ENCODE measurements at regions not wholly inside any gene's neighbourhood (a gene's known extent, or its start where the extent isn't known, plus 50 kb on each side); places are given as distances from the start of the nearest gene placed in this dataset.

GRCh38 chr10:8216893-8217292 is 162.4 kb downstream of the GATA3 start:
- Histone ChIP-seq H3K4me1 (ENCODE audit: insufficient read depth) (no peaks in the 10 kb centered on the region), H3K4me3 (no peak overlapping the region), H3K9me3 (no peaks in the 10 kb centered on the region), H3K27me3 (no peaks in the 10 kb centered on the region), H3K36me3 (no peaks in the 10 kb centered on the region), H3K27ac (no peak overlapping the region)
- DNase-seq, result no peak
- no peak for TF ChIP-seq EP300 (IDR thresholded peaks at IDR 0.05)
- TF ChIP-seq, protein P1, sequence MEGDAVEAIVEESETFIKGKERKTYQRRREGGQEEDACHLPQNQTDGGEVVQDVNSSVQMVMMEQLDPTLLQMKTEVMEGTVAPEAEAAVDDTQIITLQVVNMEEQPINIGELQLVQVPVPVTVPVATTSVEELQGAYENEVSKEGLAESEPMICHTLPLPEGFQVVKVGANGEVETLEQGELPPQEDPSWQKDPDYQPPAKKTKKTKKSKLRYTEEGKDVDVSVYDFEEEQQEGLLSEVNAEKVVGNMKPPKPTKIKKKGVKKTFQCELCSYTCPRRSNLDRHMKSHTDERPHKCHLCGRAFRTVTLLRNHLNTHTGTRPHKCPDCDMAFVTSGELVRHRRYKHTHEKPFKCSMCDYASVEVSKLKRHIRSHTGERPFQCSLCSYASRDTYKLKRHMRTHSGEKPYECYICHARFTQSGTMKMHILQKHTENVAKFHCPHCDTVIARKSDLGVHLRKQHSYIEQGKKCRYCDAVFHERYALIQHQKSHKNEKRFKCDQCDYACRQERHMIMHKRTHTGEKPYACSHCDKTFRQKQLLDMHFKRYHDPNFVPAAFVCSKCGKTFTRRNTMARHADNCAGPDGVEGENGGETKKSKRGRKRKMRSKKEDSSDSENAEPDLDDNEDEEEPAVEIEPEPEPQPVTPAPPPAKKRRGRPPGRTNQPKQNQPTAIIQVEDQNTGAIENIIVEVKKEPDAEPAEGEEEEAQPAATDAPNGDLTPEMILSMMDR (IDR thresholded peaks at IDR 0.05), result no peak
- TF ChIP-seq POLR2A (IDR thresholded peaks at IDR 0.05), result no peak
- intact Hi-C loops (cut with DNase I), result no loop called here

DNA sequence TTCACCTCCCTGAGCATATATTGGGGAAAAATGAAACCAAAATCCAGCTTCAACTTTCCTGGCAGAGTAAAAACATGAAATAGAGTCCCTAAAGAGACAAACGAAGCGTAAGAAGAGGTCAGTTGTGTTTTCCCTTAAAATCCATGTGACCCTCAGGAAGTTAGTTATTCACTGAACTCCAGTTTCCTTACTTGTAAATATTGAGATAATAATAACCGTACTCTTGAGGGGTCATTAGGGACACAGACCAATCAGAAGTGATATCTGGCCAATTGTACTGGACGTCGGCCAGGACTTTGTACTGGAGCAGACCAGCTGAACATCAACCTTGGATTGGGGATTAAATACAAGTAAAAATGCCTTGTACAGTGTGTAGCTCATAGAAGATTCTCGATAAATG is 167.0 kb downstream of the GATA3 start:
- no peaks in the 10 kb centered on the region for H3K27me3 ChIP-seq
- WGBS, 3 donors, result 36 to 56% (median 37%) methylated on average over 6 of the region's 6 CpGs
- TF ChIP-seq, protein P1 (IDR thresholded peaks at IDR 0.05), result no peak
- TF ChIP-seq EP300 (IDR thresholded peaks at IDR 0.05) (no peak), POLR2A (IDR thresholded peaks at IDR 0.05) (no peak)

GRCh38 chr10:8224591-8224990 is 170.1 kb downstream of the GATA3 start:
- no peak for DNase-seq
- H3K4me3 ChIP-seq, result no peak overlapping the region
- 72 to 86% (median 72%) methylated on average over 5 of the region's 5 CpGs for WGBS, 3 donors

More for the DNA sequence above, 167.0 kb downstream of the GATA3 start:
- no peak for DNase-seq
- no peaks in the 10 kb centered on the region for H3K36me3 ChIP-seq
- H3K9me3 ChIP-seq, result no peaks in the 10 kb centered on the region
- no peak overlapping the region for H3K27ac ChIP-seq
- intact Hi-C loops (cut with DNase I), result no loop called here
- H3K4me3 ChIP-seq, result no peak overlapping the region
- no peaks in the 10 kb centered on the region for H3K4me1 ChIP-seq (ENCODE audit: insufficient read depth)

DNA sequence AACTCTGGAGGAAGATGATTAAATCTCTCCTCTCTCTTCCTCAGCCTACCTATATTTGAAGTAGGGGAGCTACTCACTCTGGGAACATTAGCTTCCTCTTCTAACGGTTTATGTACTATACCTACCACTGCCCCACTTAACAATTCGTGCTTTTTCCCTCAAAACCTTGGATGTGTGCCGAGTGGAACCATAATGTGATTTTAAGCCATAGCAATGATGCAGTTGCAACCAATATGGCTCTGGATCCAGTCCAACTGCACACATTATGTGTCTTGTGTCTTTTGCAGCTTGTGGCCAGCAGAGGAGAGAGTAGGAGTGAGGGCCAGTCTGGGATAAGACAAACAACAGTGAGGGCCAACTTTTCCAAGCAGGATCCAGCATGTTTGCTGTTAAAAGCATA is 170.7 kb downstream of the GATA3 start:
- H3K4me1 ChIP-seq (ENCODE audit: insufficient read depth), result no peaks in the 10 kb centered on the region
- DNase-seq, result no peak
- intact Hi-C loops (cut with DNase I), result no loop called here
- H3K9me3 ChIP-seq, result no peaks in the 10 kb centered on the region
- WGBS, 3 donors, result 37 to 60% (median 37%) methylated on average over 3 of the region's 3 CpGs
- TF ChIP-seq, protein P1 (IDR thresholded peaks at IDR 0.05), result no peak
- TF ChIP-seq EP300 (IDR thresholded peaks at IDR 0.05) (no peak), POLR2A (IDR thresholded peaks at IDR 0.05) (no peak)
- H3K27me3 ChIP-seq, result no peaks in the 10 kb centered on the region
- H3K27ac ChIP-seq, result no peak overlapping the region
- H3K4me3 ChIP-seq, result no peak overlapping the region
- no peaks in the 10 kb centered on the region for H3K36me3 ChIP-seq

More at GRCh38 chr10:8224591-8224990, 170.1 kb downstream of the GATA3 start:
- TF ChIP-seq EP300 (IDR thresholded peaks at IDR 0.05), result no peak
- no peak for TF ChIP-seq POLR2A (IDR thresholded peaks at IDR 0.05)
- TF ChIP-seq, protein P1 (IDR thresholded peaks at IDR 0.05), result no peak
- no peaks in the 10 kb centered on the region for H3K27me3 ChIP-seq
- intact Hi-C loops (cut with DNase I), result no loop called here
- H3K27ac ChIP-seq, result no peak overlapping the region
- no peaks in the 10 kb centered on the region for H3K36me3 ChIP-seq
- H3K4me1 ChIP-seq (ENCODE audit: insufficient read depth), result no peaks in the 10 kb centered on the region
- H3K9me3 ChIP-seq, result no peaks in the 10 kb centered on the region

DNA sequence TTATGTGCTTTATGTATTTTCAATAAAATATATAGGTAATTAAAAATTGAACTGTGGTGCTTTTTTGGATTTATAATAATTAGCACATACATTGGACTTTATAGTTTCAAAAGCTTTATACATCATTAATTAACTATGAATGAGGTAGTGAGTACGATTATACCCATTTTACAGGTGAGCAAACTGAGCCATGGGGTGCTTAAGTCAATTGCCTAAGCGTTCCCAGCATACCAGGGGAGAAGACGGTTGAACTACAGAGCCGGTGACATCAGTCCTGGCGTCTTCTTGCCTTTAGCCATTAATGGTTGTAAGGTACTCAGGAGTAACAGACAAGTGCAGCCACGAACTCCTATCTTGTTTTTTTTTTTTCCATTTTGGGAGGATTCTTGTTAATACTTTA is 172.8 kb downstream of the GATA3 start:
- no peaks in the 10 kb centered on the region for H3K9me3 ChIP-seq
- H3K36me3 ChIP-seq, result no peaks in the 10 kb centered on the region
- no peak overlapping the region for H3K27ac ChIP-seq
- no peak overlapping the region for H3K4me3 ChIP-seq
- DNase-seq, result no peak
- no peaks in the 10 kb centered on the region for H3K27me3 ChIP-seq
- no peak for TF ChIP-seq EP300 (IDR thresholded peaks at IDR 0.05)
- no peak for TF ChIP-seq POLR2A (IDR thresholded peaks at IDR 0.05)
- TF ChIP-seq, protein P1 (IDR thresholded peaks at IDR 0.05), result no peak
- WGBS, 3 donors, result 79 to 84% (median 82%) methylated on average over 6 of the region's 6 CpGs
- intact Hi-C loops (cut with DNase I), result no loop called here
- H3K4me1 ChIP-seq (ENCODE audit: insufficient read depth), result no peaks in the 10 kb centered on the region
